Endothelial cell of umbilical vein (primary cell): ENCODE measurements at regions not wholly inside any gene's neighbourhood (a gene's known extent, or its start where the extent isn't known, plus 50 kb on each side); places are given as distances from the start of the nearest gene placed in this dataset.

Source experiments
- BruUV-seq: library from RNA; stranded (reverse); fragments of 400-500 nt; replicated peaks from 2 replicates; lab custom pipeline; 2021; lab: Mats Ljungman, UMichigan
- CTCF ChIA-PET: fragments of 300-600, 350-600 bp; sonication (Branson Sonifier 250); formaldehyde crosslinking; loops from one replicate; lab custom pipeline; 2021; ENCODE audit warnings: antibody characterized with exemption, inconsistent platforms; lab: Charles Lee
- POLR2A ChIA-PET: fragments of 300-600, 350-600 bp; sonication (Branson Sonifier 250); formaldehyde crosslinking; loops from one replicate; lab custom pipeline; 2021; ENCODE audit warnings: antibody characterized with exemption, inconsistent platforms; lab: Charles Lee
- DNase-seq: peaks from one replicate; pipeline ENCODE4 v3.0.0-alpha.2; 2011; ENCODE audit warnings: low read depth, low spot score
- FAIRE-seq: peaks from 2 replicates; lab custom pipeline; 2011; peaks lifted over from hg19 to GRCh38; lab: Jason Lieb, UNC
- H2AFZ ChIP-seq: 2 replicates; pipeline ENCODE4 v1.6.0; 2012; ENCODE audit warnings: low read depth, low read length, control low read depth, inconsistent platforms
- H3K27ac ChIP-seq: 2 replicates; pipeline ENCODE4 v1.5.1; 2011; ENCODE audit warnings: low read depth, mild to moderate bottlenecking, control low read depth, low read length, moderate library complexity; ENCODE audit not compliant: insufficient read depth
- H3K27me3 ChIP-seq, 2 experiments: 2 replicates each; pipeline versions ENCODE4 v1.6.0 to v1.6.1; 2011; ENCODE audit warnings: low read length in 2 of 2, mixed read lengths in 1 of 2; ENCODE audit not compliant: control insufficient read depth in 2 of 2, insufficient read depth in 2 of 2
- H3K36me3 ChIP-seq, 2 experiments: 2 replicates in 1 of 2; 3 replicates in 1 of 2; pipeline ENCODE4 v1.5.1; 2011; ENCODE audit warnings: low read length in 2 of 2, mild to moderate bottlenecking in 1 of 2, moderate library complexity in 1 of 2; ENCODE audit not compliant: control insufficient read depth in 2 of 2, insufficient read depth in 2 of 2; ENCODE audit errors: extremely low read depth in 1 of 2
- H3K4me1 ChIP-seq: 3 replicates; pipeline ENCODE4 v1.5.1; 2011; ENCODE audit warnings: mild to moderate bottlenecking, low read length; ENCODE audit not compliant: control insufficient read depth, insufficient read depth; ENCODE audit errors: extremely low read depth
- H3K4me2 ChIP-seq: 2 replicates; pipeline ENCODE4 v1.6.1; 2011; ENCODE audit warnings: low read length, control low read depth, mixed read lengths; ENCODE audit not compliant: insufficient read depth
- H3K4me3 ChIP-seq, 3 experiments: fragments of 200-600 bp in 1 of 3; sonication (generic), shearing (Covaris generic) in 1 of 3; replicated peaks in 1 of 3; 2 replicates each; pipeline ENCODE4 v1.5.1; 2011 to 2016; ENCODE audit warnings: control low read depth in 3 of 3, low read length in 3 of 3, mild to moderate bottlenecking in 2 of 3, inconsistent platforms in 1 of 3, low read depth in 1 of 3, moderate library complexity in 1 of 3; ENCODE audit not compliant: insufficient read depth in 1 of 3
- H3K79me2 ChIP-seq: 2 replicates; pipeline ENCODE4 v1.6.0; 2012; ENCODE audit warnings: low read length, inconsistent platforms; ENCODE audit not compliant: control insufficient read depth, insufficient read depth
- H3K9ac ChIP-seq: replicated peaks from 2 replicates; pipeline ENCODE3; 2011; ENCODE audit warnings: low read length, control low read depth; ENCODE audit not compliant: insufficient read depth; ENCODE audit errors: extremely low read depth
- H3K9me1 ChIP-seq: replicated peaks from 3 replicates; pipeline ENCODE4 v1.6.0; 2011; ENCODE audit warnings: mild to moderate bottlenecking, low read length; ENCODE audit not compliant: control insufficient read depth, insufficient read depth; ENCODE audit errors: extremely low read depth
- H3K9me3 ChIP-seq: replicated peaks from 2 replicates; pipeline ENCODE4 v1.5.1; 2012; ENCODE audit warnings: low read length, inconsistent platforms; ENCODE audit not compliant: control insufficient read depth, insufficient read depth
- H4K20me1 ChIP-seq: replicated peaks from 2 replicates; pipeline ENCODE3; 2011; ENCODE audit warnings: mild to moderate bottlenecking, low read length; ENCODE audit not compliant: control insufficient read depth, insufficient read depth; ENCODE audit errors: extremely low read depth
- CTCF ChIP-seq, 2 donors: IDR thresholded peaks; 1 replicate in 1 of 2; 2 replicates in 1 of 2; pipeline ENCODE4 v1.5.1; 2011; ENCODE audit warnings: low read length in 2 of 2, mild to moderate bottlenecking in 2 of 2, moderate library complexity in 2 of 2, control low read depth in 1 of 2, inconsistent platforms in 1 of 2, low read depth in 1 of 2; ENCODE audit not compliant: insufficient read depth in 1 of 2; ENCODE audit errors: extremely low read depth in 1 of 2
- EZH2 ChIP-seq: IDR thresholded peaks from 2 replicates; pipeline ENCODE4 v1.6.1; 2012; ENCODE audit warnings: borderline replicate concordance, low read depth, mild to moderate bottlenecking, moderate library complexity, low read length, inconsistent platforms; ENCODE audit not compliant: severe bottlenecking
- FOS ChIP-seq: IDR thresholded peaks from 2 replicates; pipeline ENCODE4 v1.6.1; 2011; ENCODE audit warnings: mild to moderate bottlenecking, low read length, moderate library complexity, borderline replicate concordance; ENCODE audit not compliant: insufficient read depth
- GATA2 ChIP-seq: IDR thresholded peaks from 2 replicates; pipeline ENCODE4 v1.7.0; 2011; ENCODE audit warnings: low read depth, mild to moderate bottlenecking, moderate library complexity, mixed read lengths, low read length; ENCODE audit not compliant: insufficient read length, insufficient read depth
- JUN ChIP-seq: IDR thresholded peaks from 2 replicates; pipeline ENCODE4 v1.6.1; 2011; ENCODE audit warnings: borderline replicate concordance, low read depth; ENCODE audit not compliant: insufficient read length, insufficient read depth
- MAX ChIP-seq: IDR thresholded peaks from 2 replicates; pipeline ENCODE4 v1.6.1; 2011; ENCODE audit not compliant: insufficient read depth, insufficient read length
- MYC ChIP-seq: IDR thresholded peaks from one replicate; pipeline ENCODE4 v1.6.1; 2011; ENCODE audit warnings: mild to moderate bottlenecking, low read depth, low read length
- POLR2A ChIP-seq: IDR thresholded peaks from 2 replicates; pipeline ENCODE4 v1.6.1; 2012; ENCODE audit warnings: low read depth, mild to moderate bottlenecking, control low read depth, low read length
- POLR2AphosphoS5 ChIP-seq: IDR thresholded peaks from 2 replicates; pipeline ENCODE4 v1.6.1; 2012; ENCODE audit warnings: low read depth, mild to moderate bottlenecking, control low read depth, low read length, moderate library complexity; ENCODE audit not compliant: insufficient read depth
- dilution Hi-C: fragments of 300-500 bp; cut with MboI; formaldehyde crosslinking; loops from one replicate; pipeline ENCODE4 v1.15.0; 2019; ENCODE audit warnings: low sequenced_read_pairs; ENCODE audit not compliant: extremely low pct_ligation_motif_present
- intact Hi-C: fragments of 100-400 bp; cut with micrococcal nuclease; formaldehyde crosslinking; loops from one replicate; pipeline ENCODE4 v1.10.0; 2022

- no TSS peak for BruUV-seq
- Histone ChIP-seq H3K9me1 (no peaks in the 10 kb centered on the region), H3K4me1 (no peaks in the 10 kb centered on the region), H4K20me1 (no peaks in the 10 kb centered on the region), H3K36me3 (no peaks in the 10 kb centered on the region), H3K27me3 (peaks cover 0 to 4% of the 10 kb centered on the region in 2 experiments), H3K9me3 (no peaks in the 10 kb centered on the region), H3K27ac (no peak overlapping the region), H3K9ac (no peak overlapping the region), H2AFZ (no peak overlapping the region), H3K4me3 (no peak overlapping the region), H3K79me2 (no peaks in the 10 kb centered on the region), H3K4me2 (no peak overlapping the region)
- dilution Hi-C loops (no loop called here), intact Hi-C loops (no loop called here)
- TF ChIP-seq POLR2A = no peak
- TF ChIP-seq FOS = no peak
- TF ChIP-seq CTCF (IDR thresholded peaks at IDR 0.05; ENCODE audit: extremely low read depth in 1 of 2, insufficient read depth in 1 of 2, low read depth in 1 of 2, low read length in 2 of 2) = no peak
- no peak for TF ChIP-seq JUN
- DNase-seq = no peak
- no peak for FAIRE-seq
- POLR2A ChIA-PET = no interaction called here
- CTCF ChIA-PET = no interaction called here
Measured at GRCh38 chr21:15373941-15374340, 309.1 kb upstream of the NRIP1 start.

GRCh38 chr21:15379776-15380175 lies 315.0 kb upstream of the NRIP1 start:
- H3K4me2 ChIP-seq = no peak overlapping the region
- BruUV-seq = no TSS peak
- ChIA-PET CTCF (no interaction called here), POLR2A (no interaction called here)
- H3K4me1 ChIP-seq = no peaks in the 10 kb centered on the region
- no peaks in the 10 kb centered on the region for H4K20me1 ChIP-seq
- DNase-seq (no peak), FAIRE-seq (no peak)
- H3K79me2 ChIP-seq = no peaks in the 10 kb centered on the region
- no peaks in the 10 kb centered on the region for H3K36me3 ChIP-seq
- dilution Hi-C loops = no loop called here
- no peaks in the 10 kb centered on the region for H3K9me1 ChIP-seq
- H3K9ac ChIP-seq = no peak overlapping the region
- H3K9me3 ChIP-seq = no peaks in the 10 kb centered on the region
- peaks cover 0 to 2% of the 10 kb centered on the region in 2 experiments for H3K27me3 ChIP-seq
- TF ChIP-seq MYC = no peak
- TF ChIP-seq CTCF (IDR thresholded peaks at IDR 0.05; ENCODE audit: extremely low read depth in 1 of 2, insufficient read depth in 1 of 2, low read depth in 1 of 2, low read length in 2 of 2) = no peak
- no peak for TF ChIP-seq EZH2
- no peak for TF ChIP-seq POLR2AphosphoS5
- TF ChIP-seq MAX = no peak
- TF ChIP-seq POLR2A = no peak
- no peak for TF ChIP-seq GATA2
- TF ChIP-seq FOS = no peak
- TF ChIP-seq JUN = no peak
- no peak overlapping the region for H3K27ac ChIP-seq
- intact Hi-C loops = no loop called here
- H3K4me3 ChIP-seq = no peak overlapping the region
- no peak overlapping the region for H2AFZ ChIP-seq
